Mesodermal cell (in vitro differentiated cells): ENCODE measurements at regions not wholly inside any gene's neighbourhood (a gene's known extent, or its start where the extent isn't known, plus 50 kb on each side); places are given as distances from the start of the nearest gene placed in this dataset.

Source experiments
- H3K27ac ChIP-seq: 2 replicates; pipeline ENCODE4 v1.7.0; 2013; ENCODE audit warnings: mild to moderate bottlenecking, low read depth, low read length, moderate library complexity; ENCODE audit not compliant: severe bottlenecking
- H3K36me3 ChIP-seq: 2 replicates; pipeline ENCODE4 v1.7.1; 2013; ENCODE audit warnings: mild to moderate bottlenecking, low read length, moderate library complexity; ENCODE audit not compliant: control insufficient read depth, insufficient read depth
- H3K4me1 ChIP-seq: one replicate; pipeline ENCODE4 v1.7.1; 2013; ENCODE audit warnings: mild to moderate bottlenecking, low read length; ENCODE audit not compliant: insufficient read depth, control insufficient read depth, poor library complexity, severe bottlenecking
- H3K4me3 ChIP-seq: 2 replicates; pipeline ENCODE4 v1.7.0; 2013; ENCODE audit warnings: low read length, control low read depth, mild to moderate bottlenecking; ENCODE audit not compliant: insufficient read depth, poor library complexity, severe bottlenecking; ENCODE audit errors: extremely low read depth
- H3K9me3 ChIP-seq: 2 replicates; pipeline ENCODE4 v1.7.1; 2013; ENCODE audit warnings: mild to moderate bottlenecking, low read length, moderate library complexity; ENCODE audit not compliant: control insufficient read depth
- WGBS, 2 experiments: methylation state at CpG; one replicate each; pipeline ENCODE4 v1.1.5; 2013; ENCODE audit warnings: missing lambda C conversion rate in 2 of 2; ENCODE audit not compliant: insufficient coverage in 2 of 2; 5-methylcytosine and 5-hydroxymethylcytosine counted together

- H3K27ac ChIP-seq = no peak overlapping the region
- 94% methylated on average over 2 of the region's 3 CpGs; no CpG with 5 or more reads in 1 of the 2 experiments for WGBS, 2 experiments
- H3K4me3 ChIP-seq = no peak overlapping the region
- H3K9me3 ChIP-seq = no peaks in the 10 kb centered on the region
- H3K4me1 ChIP-seq = no peaks in the 10 kb centered on the region
- H3K36me3 ChIP-seq = no peaks in the 10 kb centered on the region
Measured at GRCh38 chr1:185421485-185422107, 104.6 kb upstream of the IVNS1ABP start.

- H3K27ac ChIP-seq = no peak overlapping the region
- no peaks in the 10 kb centered on the region for H3K4me1 ChIP-seq
- H3K4me3 ChIP-seq = no peak overlapping the region
- no peaks in the 10 kb centered on the region for H3K36me3 ChIP-seq
- no peaks in the 10 kb centered on the region for H3K9me3 ChIP-seq
Measured at GRCh38 chr1:185420588-185421081, 103.6 kb upstream of the IVNS1ABP start.

- H3K27ac ChIP-seq = no peak overlapping the region
- 55% methylated on average over 3 of the region's 3 CpGs for WGBS, 2 experiments
- H3K36me3 ChIP-seq = no peaks in the 10 kb centered on the region
- no peaks in the 10 kb centered on the region for H3K9me3 ChIP-seq
- H3K4me3 ChIP-seq = no peak overlapping the region
- no peaks in the 10 kb centered on the region for H3K4me1 ChIP-seq
Measured at GRCh38 chr1:185419718-185420117, 102.7 kb upstream of the IVNS1ABP start.

- WGBS, 2 experiments = no CpG with 5 or more reads among the region's 1 CpG
- no peaks in the 10 kb centered on the region for H3K4me1 ChIP-seq
- H3K36me3 ChIP-seq = no peaks in the 10 kb centered on the region
- no peak overlapping the region for H3K4me3 ChIP-seq
- H3K27ac ChIP-seq = no peak overlapping the region
- H3K9me3 ChIP-seq = no peaks in the 10 kb centered on the region
Measured at GRCh38 chr1:185418472-185418871, 101.4 kb upstream of the IVNS1ABP start.

GRCh38 chr1:185412385-185413087 is 95.5 kb upstream of the IVNS1ABP start:
- Histone ChIP-seq H3K36me3 (no peaks in the 10 kb centered on the region), H3K9me3 (no peaks in the 10 kb centered on the region), H3K4me3 (no peak overlapping the region), H3K27ac (no peak overlapping the region), H3K4me1 (no peaks in the 10 kb centered on the region)
- 72 to 89% methylated on average over 5 to 6 of the region's 7 CpGs for WGBS, 2 experiments

GRCh38 chr1:185409763-185410528 is 92.9 kb upstream of the IVNS1ABP start:
- H3K9me3 ChIP-seq = no peaks in the 10 kb centered on the region
- WGBS, 2 experiments = 90 to 100% methylated on average over 1 of the region's 1 CpG
- no peak overlapping the region for H3K27ac ChIP-seq
- H3K4me1 ChIP-seq = no peaks in the 10 kb centered on the region
- H3K4me3 ChIP-seq = no peak overlapping the region
- no peaks in the 10 kb centered on the region for H3K36me3 ChIP-seq

- H3K27ac ChIP-seq = no peak overlapping the region
- WGBS, 2 experiments = 100% methylated on average over 1 of the region's 4 CpGs; no CpG with 5 or more reads in 1 of the 2 experiments
- H3K36me3 ChIP-seq = no peaks in the 10 kb centered on the region
- no peaks in the 10 kb centered on the region for H3K4me1 ChIP-seq
- H3K9me3 ChIP-seq = no peaks in the 10 kb centered on the region
- H3K4me3 ChIP-seq = no peak overlapping the region
Measured at GRCh38 chr1:185409345-185409744, 92.3 kb upstream of the IVNS1ABP start.

- WGBS, 2 experiments = no CpG with 5 or more reads among the region's 5 CpGs
- H3K27ac ChIP-seq = no peak overlapping the region
- no peaks in the 10 kb centered on the region for H3K36me3 ChIP-seq
- H3K4me1 ChIP-seq = no peaks in the 10 kb centered on the region
- no peaks in the 10 kb centered on the region for H3K9me3 ChIP-seq
- no peak overlapping the region for H3K4me3 ChIP-seq
Measured at GRCh38 chr1:185408700-185409270, 91.7 kb upstream of the IVNS1ABP start.

GRCh38 chr1:185406691-185407009 is 89.6 kb upstream of the IVNS1ABP start:
- Histone ChIP-seq H3K4me1 (no peaks in the 10 kb centered on the region), H3K9me3 (no peaks in the 10 kb centered on the region), H3K4me3 (no peak overlapping the region), H3K36me3 (no peaks in the 10 kb centered on the region), H3K27ac (no peak overlapping the region)
- 100% methylated on average over 1 of the region's 1 CpG; no CpG with 5 or more reads in 1 of the 2 experiments for WGBS, 2 experiments

GRCh38 chr1:185406006-185406690 is 89.1 kb upstream of the IVNS1ABP start:
- Histone ChIP-seq H3K9me3 (no peaks in the 10 kb centered on the region), H3K36me3 (no peaks in the 10 kb centered on the region)
- 83 to 100% methylated on average over 1 to 3 of the region's 3 CpGs for WGBS, 2 experiments

More at GRCh38 chr1:185406006-185406690, 89.1 kb upstream of the IVNS1ABP start:
- Histone ChIP-seq H3K27ac (no peak overlapping the region), H3K4me1 (no peaks in the 10 kb centered on the region), H3K4me3 (no peak overlapping the region)
